MM.1S (cell line): ENCODE measurements at regions not wholly inside any gene's neighbourhood (a gene's known extent, or its start where the extent isn't known, plus 50 kb on each side); places are given as distances from the start of the nearest gene placed in this dataset.

Experiments
- DNase-seq: peaks from one replicate; pipeline ENCODE4 v3.0.0-alpha.2; 2015
- H2AFZ ChIP-seq: fragments of 300-600 bp; sonication (generic); 2 replicates; pipeline ENCODE4 v1.6.0; 2016; ENCODE audit warnings: antibody characterized with exemption, low read length
- H3F3A ChIP-seq: fragments of 300-600 bp; sonication (generic); 2 replicates; pipeline ENCODE4 v1.6.1; 2016; ENCODE audit warnings: mild to moderate bottlenecking, antibody characterized with exemption, low read length, moderate library complexity, mixed read lengths; ENCODE audit not compliant: insufficient read depth
- H3K27ac ChIP-seq: fragments of 300-600 bp; sonication (generic); 2 replicates; pipeline ENCODE4 v1.5.1; 2016; ENCODE audit warnings: mild to moderate bottlenecking, low read length
- H3K27me3 ChIP-seq: fragments of 300-600 bp; sonication (generic); replicated peaks from 2 replicates; pipeline ENCODE4 v1.6.0; 2016; ENCODE audit warnings: low read length; ENCODE audit not compliant: insufficient read depth
- H3K36me3 ChIP-seq: fragments of 300-600 bp; sonication (generic); replicated peaks from 2 replicates; pipeline ENCODE4 v1.6.1; 2016; ENCODE audit warnings: mild to moderate bottlenecking, low read length, mixed read lengths; ENCODE audit not compliant: insufficient read depth
- H3K4me1 ChIP-seq: fragments of 300-600 bp; sonication (generic); 2 replicates; pipeline ENCODE4 v1.6.1; 2016; ENCODE audit warnings: low read length, mixed read lengths
- H3K4me2 ChIP-seq: fragments of 300-600 bp; sonication (generic); 2 replicates; pipeline ENCODE4 v1.6.0; 2016; ENCODE audit warnings: low read depth, low read length
- H3K4me3 ChIP-seq: fragments of 300-600 bp; sonication (generic); 2 replicates; pipeline ENCODE4 v1.5.1; 2016; ENCODE audit warnings: low read length, mixed read lengths
- H3K79me2 ChIP-seq: fragments of 300-600 bp; sonication (generic); 2 replicates; pipeline ENCODE4 v1.6.1; 2016; ENCODE audit warnings: mixed run types, low read length, mixed read lengths
- H3K9ac ChIP-seq: fragments of 300-600 bp; sonication (generic); 2 replicates; pipeline ENCODE4 v1.6.1; 2016; ENCODE audit warnings: low read length, mixed read lengths
- H3K9me2 ChIP-seq: fragments of 300-600 bp; sonication (generic); replicated peaks from 2 replicates; pipeline ENCODE4 v1.6.1; 2016; ENCODE audit warnings: mild to moderate bottlenecking, low read length, mixed read lengths; ENCODE audit not compliant: insufficient read depth
- H3K9me3 ChIP-seq: fragments of 300-600 bp; sonication (generic); replicated peaks from 2 replicates; pipeline ENCODE4 v1.6.1; 2016; ENCODE audit warnings: mild to moderate bottlenecking, low read length, mixed read lengths; ENCODE audit not compliant: insufficient read depth
- H4K20me1 ChIP-seq: fragments of 300-600 bp; sonication (generic); 2 replicates; pipeline ENCODE4 v1.6.1; 2016; ENCODE audit warnings: mild to moderate bottlenecking, low read length, moderate library complexity, mixed read lengths; ENCODE audit not compliant: insufficient read depth
- CTCF ChIP-seq: fragments of 300-600 bp; sonication (generic); IDR thresholded peaks from 2 replicates; pipeline ENCODE4 v1.5.1; 2016; ENCODE audit warnings: antibody characterized with exemption, low read length, mixed read lengths
- EZH2 ChIP-seq: fragments of 300-600 bp; sonication (generic); optimal IDR thresholded peaks from 2 replicates; pipeline ENCODE3; 2017; ENCODE audit warnings: low read depth, mild to moderate bottlenecking, antibody characterized with exemption, low read length, mixed read lengths
- EZH2phosphoT487 ChIP-seq: fragments of 300-600 bp; sonication (generic); IDR thresholded peaks from 2 replicates; pipeline ENCODE4 v1.6.1; 2018; ENCODE audit warnings: antibody characterized with exemption, low read length

- Histone ChIP-seq H3K27ac (no peak overlapping the region), H3K79me2 (no peaks in the 10 kb centered on the region), H3K36me3 (no peaks in the 10 kb centered on the region), H3K4me1 (no peaks in the 10 kb centered on the region), H3K27me3 (no peaks in the 10 kb centered on the region), H3K4me2 (no peak overlapping the region), H3K9me2 (no peaks in the 10 kb centered on the region), H4K20me1 (no peaks in the 10 kb centered on the region), H3K4me3 (no peak overlapping the region), H2AFZ (no peak overlapping the region), H3F3A (no peaks in the 10 kb centered on the region), H3K9me3 (no peaks in the 10 kb centered on the region), H3K9ac (no peak overlapping the region)
- DNase-seq, result no peak
- no peak for TF ChIP-seq EZH2phosphoT487
- no peak for TF ChIP-seq EZH2
- no peak for TF ChIP-seq CTCF
These were observed 248.1 kb upstream of the PLET1 start for GRCh38 chr11:112508750-112509149.

- Histone ChIP-seq H3K27me3 (no peaks in the 10 kb centered on the region), H3K4me1 (no peaks in the 10 kb centered on the region), H3K27ac (no peak overlapping the region), H3K9me2 (no peaks in the 10 kb centered on the region), H3K79me2 (no peaks in the 10 kb centered on the region), H3K4me3 (no peak overlapping the region), H4K20me1 (no peaks in the 10 kb centered on the region), H3K36me3 (no peaks in the 10 kb centered on the region), H3K9ac (no peak overlapping the region), H3K9me3 (no peaks in the 10 kb centered on the region), H3K4me2 (no peak overlapping the region), H3F3A (no peaks in the 10 kb centered on the region), H2AFZ (no peak overlapping the region)
- no peak for TF ChIP-seq EZH2
- no peak for TF ChIP-seq EZH2phosphoT487
- no peak for TF ChIP-seq CTCF
- no peak for DNase-seq
These were observed 248.6 kb upstream of the PLET1 start for GRCh38 chr11:112509300-112509699.

GRCh38 chr11:112511271-112511670 is 250.6 kb upstream of the PLET1 start:
- Histone ChIP-seq H3K9me2 (no peaks in the 10 kb centered on the region), H4K20me1 (no peaks in the 10 kb centered on the region), H3K9me3 (no peaks in the 10 kb centered on the region), H3K4me1 (no peaks in the 10 kb centered on the region), H3F3A (no peaks in the 10 kb centered on the region), H3K36me3 (no peaks in the 10 kb centered on the region), H3K4me2 (no peak overlapping the region), H3K4me3 (no peak overlapping the region), H2AFZ (no peak overlapping the region), H3K79me2 (no peaks in the 10 kb centered on the region), H3K9ac (no peak overlapping the region), H3K27me3 (no peaks in the 10 kb centered on the region), H3K27ac (no peak overlapping the region)
- TF ChIP-seq EZH2 (no peak), CTCF (no peak), EZH2phosphoT487 (no peak)
- no peak for DNase-seq
